ENCODE measurements at regions not wholly inside any gene's neighbourhood (a gene's known extent, or its start where the extent isn't known, plus 50 kb on each side); places are given as distances from the start of the nearest gene placed in this dataset.

- H3K36me3 ChIP-seq: no peaks in the 10 kb centered on the region
- no peaks in the 10 kb centered on the region for H3K27me3 ChIP-seq
- TF ChIP-seq EP300 (IDR thresholded peaks at IDR 0.05) (no peak), CTCF (IDR thresholded peaks at IDR 0.05) (no peak), POLR2A (IDR thresholded peaks at IDR 0.05) (no peak)
- no peak overlapping the region for H3K27ac ChIP-seq
- no peaks in the 10 kb centered on the region for H3K9me3 ChIP-seq
- no peak for DNase-seq
- no peak overlapping the region for H3K4me3 ChIP-seq
- WGBS, 3 donors: 85 to 95% (median 91%) methylated on average over 5 of the region's 5 CpGs
- intact Hi-C loops (cut with DNase I): no loop called here
- no peaks in the 10 kb centered on the region for H3K4me1 ChIP-seq (ENCODE audit: insufficient read depth)
Observed at GRCh38 chr10:55446441-55447002, 645.5 kb upstream of the PCDH15 start.

- Histone ChIP-seq H3K27me3 (no peaks in the 10 kb centered on the region), H3K4me3 (no peak overlapping the region), H3K4me1 (ENCODE audit: insufficient read depth) (no peaks in the 10 kb centered on the region), H3K9me3 (no peaks in the 10 kb centered on the region), H3K36me3 (no peaks in the 10 kb centered on the region), H3K27ac (no peak overlapping the region)
- 82 to 88% (median 88%) methylated on average over 2 of the region's 2 CpGs for WGBS, 3 donors
- no peak for DNase-seq
- intact Hi-C loops (cut with DNase I): no loop called here
- TF ChIP-seq CTCF (IDR thresholded peaks at IDR 0.05): no peak
- no peak for TF ChIP-seq EP300 (IDR thresholded peaks at IDR 0.05)
- no peak for TF ChIP-seq POLR2A (IDR thresholded peaks at IDR 0.05)
Observed at GRCh38 chr10:55441777-55442176, 640.7 kb upstream of the PCDH15 start.

- 84 to 92% (median 85%) methylated on average over 9 of the region's 9 CpGs for WGBS, 3 donors
- DNase-seq: no peak
- H3K36me3 ChIP-seq: no peaks in the 10 kb centered on the region
- no peaks in the 10 kb centered on the region for H3K9me3 ChIP-seq
- no peak overlapping the region for H3K27ac ChIP-seq
- intact Hi-C loops (cut with DNase I): no loop called here
- no peaks in the 10 kb centered on the region for H3K4me1 ChIP-seq (ENCODE audit: insufficient read depth)
- H3K27me3 ChIP-seq: no peaks in the 10 kb centered on the region
- TF ChIP-seq EP300 (IDR thresholded peaks at IDR 0.05): no peak
- H3K4me3 ChIP-seq: no peak overlapping the region
Observed at GRCh38 chr10:55426138-55426537, 625.1 kb upstream of the PCDH15 start.

- Histone ChIP-seq H3K4me1 (ENCODE audit: insufficient read depth) (no peaks in the 10 kb centered on the region), H3K4me3 (no peak overlapping the region), H3K36me3 (no peaks in the 10 kb centered on the region), H3K27ac (no peak overlapping the region), H3K9me3 (no peaks in the 10 kb centered on the region), H3K27me3 (no peaks in the 10 kb centered on the region)
- WGBS, 3 donors: 41 to 45% (median 43%) methylated on average over 7 of the region's 7 CpGs
- no peak for DNase-seq
- intact Hi-C loops (cut with DNase I): no loop called here
- no peak for TF ChIP-seq POLR2A (IDR thresholded peaks at IDR 0.05)
- no peak for TF ChIP-seq EP300 (IDR thresholded peaks at IDR 0.05)
- no peak for TF ChIP-seq CTCF (IDR thresholded peaks at IDR 0.05)
Observed at GRCh38 chr10:55410415-55410885, 609.4 kb upstream of the PCDH15 start.

GRCh38 chr10:55404094-55404493 is 603.1 kb upstream of the PCDH15 start:
- 62 to 78% (median 65%) methylated on average over 6 of the region's 6 CpGs for WGBS, 3 donors
- H3K36me3 ChIP-seq: no peaks in the 10 kb centered on the region
- DNase-seq: no peak
- no peak overlapping the region for H3K4me3 ChIP-seq
- H3K27me3 ChIP-seq: no peaks in the 10 kb centered on the region
- no peaks in the 10 kb centered on the region for H3K4me1 ChIP-seq (ENCODE audit: insufficient read depth)
- TF ChIP-seq EP300 (IDR thresholded peaks at IDR 0.05) (no peak), POLR2A (IDR thresholded peaks at IDR 0.05) (no peak), CTCF (IDR thresholded peaks at IDR 0.05) (no peak)
- H3K27ac ChIP-seq: no peak overlapping the region
- intact Hi-C loops (cut with DNase I): no loop called here
- no peaks in the 10 kb centered on the region for H3K9me3 ChIP-seq

Measured in ovary (tissue), 7 donors.